NT2/D1 (cell line): ENCODE measurements at regions not wholly inside any gene's neighbourhood (a gene's known extent, or its start where the extent isn't known, plus 50 kb on each side); places are given as distances from the start of the nearest gene placed in this dataset.

Experiments
- DNase-seq: peaks from one replicate; pipeline ENCODE4 v3.0.0-alpha.2; 2011; ENCODE audit warnings: low read depth, low spot score
- H3K27me3 ChIP-seq: 2 replicates; pipeline ENCODE4 v1.6.0; 2011; ENCODE audit warnings: mild to moderate bottlenecking; ENCODE audit not compliant: insufficient read length, insufficient read depth
- H3K36me3 ChIP-seq: 2 replicates; pipeline ENCODE4 v1.6.1; 2011; ENCODE audit warnings: mild to moderate bottlenecking, low read length, mixed read lengths; ENCODE audit not compliant: insufficient read depth, insufficient read length
- H3K4me1 ChIP-seq: 2 replicates; pipeline ENCODE4 v1.5.1; 2011; ENCODE audit not compliant: insufficient read depth, insufficient read length
- H3K4me3 ChIP-seq: 2 replicates; pipeline ENCODE4 v1.5.1; 2011; ENCODE audit warnings: low read depth; ENCODE audit not compliant: insufficient read length
- H3K9ac ChIP-seq: 2 replicates; pipeline ENCODE4 v1.6.0; 2011; ENCODE audit warnings: low read depth; ENCODE audit not compliant: insufficient read length
- H3K9me3 ChIP-seq: 2 replicates; pipeline ENCODE4 v1.5.1; 2011; ENCODE audit warnings: mild to moderate bottlenecking, low read length; ENCODE audit not compliant: insufficient read depth
- SUZ12 ChIP-seq: IDR thresholded peaks from 2 replicates; pipeline ENCODE4 v1.6.1; 2011; ENCODE audit not compliant: insufficient read length, insufficient read depth; ENCODE audit errors: extremely low read depth
- YY1 ChIP-seq: IDR thresholded peaks from 2 replicates; pipeline ENCODE4 v1.6.1; 2011; ENCODE audit not compliant: insufficient read length, insufficient read depth
- ZNF274 ChIP-seq: IDR thresholded peaks from 2 replicates; pipeline ENCODE4 v1.6.1; 2011; ENCODE audit warnings: mild to moderate bottlenecking, low read depth, low read length

GRCh38 chr3:147210676-147211075 lies 195.7 kb downstream of the ZIC4 start:
- no peaks in the 10 kb centered on the region for H3K9me3 ChIP-seq
- no peak overlapping the region for H3K9ac ChIP-seq
- no peaks in the 10 kb centered on the region for H3K4me1 ChIP-seq
- no peak for TF ChIP-seq YY1
- TF ChIP-seq ZNF274, result no peak
- TF ChIP-seq SUZ12, result no peak
- H3K4me3 ChIP-seq, result no peak overlapping the region
- H3K27me3 ChIP-seq, result no peaks in the 10 kb centered on the region
- no peaks in the 10 kb centered on the region for H3K36me3 ChIP-seq
- no peak for DNase-seq

GRCh38 chr3:147201086-147201485 lies 205.3 kb downstream of the ZIC4 start:
- DNase-seq, result no peak
- TF ChIP-seq YY1 (no peak), SUZ12 (no peak), ZNF274 (no peak)
- Histone ChIP-seq H3K4me1 (no peaks in the 10 kb centered on the region), H3K4me3 (no peak overlapping the region), H3K36me3 (no peaks in the 10 kb centered on the region), H3K9ac (no peak overlapping the region), H3K9me3 (no peaks in the 10 kb centered on the region), H3K27me3 (no peaks in the 10 kb centered on the region)

GRCh38 chr3:147200545-147200944 lies 205.8 kb downstream of the ZIC4 start:
- no peaks in the 10 kb centered on the region for H3K9me3 ChIP-seq
- DNase-seq, result no peak
- no peaks in the 10 kb centered on the region for H3K4me1 ChIP-seq
- H3K27me3 ChIP-seq, result no peaks in the 10 kb centered on the region
- no peak overlapping the region for H3K4me3 ChIP-seq
- no peak overlapping the region for H3K9ac ChIP-seq
- no peaks in the 10 kb centered on the region for H3K36me3 ChIP-seq
- TF ChIP-seq ZNF274 (no peak), YY1 (no peak), SUZ12 (no peak)

- no peaks in the 10 kb centered on the region for H3K27me3 ChIP-seq
- no peaks in the 10 kb centered on the region for H3K36me3 ChIP-seq
- no peak overlapping the region for H3K4me3 ChIP-seq
- no peaks in the 10 kb centered on the region for H3K4me1 ChIP-seq
- DNase-seq, result no peak
- no peak for TF ChIP-seq SUZ12
- no peak for TF ChIP-seq ZNF274
- TF ChIP-seq YY1, result no peak
- H3K9ac ChIP-seq, result no peak overlapping the region
- no peaks in the 10 kb centered on the region for H3K9me3 ChIP-seq
Observed at GRCh38 chr3:147197739-147198138, 208.6 kb downstream of the ZIC4 start.

GRCh38 chr3:147195887-147196286 lies 210.5 kb downstream of the ZIC4 start:
- no peaks in the 10 kb centered on the region for H3K36me3 ChIP-seq
- H3K9me3 ChIP-seq, result no peaks in the 10 kb centered on the region
- no peaks in the 10 kb centered on the region for H3K27me3 ChIP-seq
- no peak overlapping the region for H3K9ac ChIP-seq
- H3K4me1 ChIP-seq, result no peaks in the 10 kb centered on the region
- TF ChIP-seq ZNF274 (no peak), SUZ12 (no peak), YY1 (no peak)
- no peak for DNase-seq
- no peak overlapping the region for H3K4me3 ChIP-seq

GRCh38 chr3:147191795-147192385 lies 214.5 kb downstream of the ZIC4 start:
- Histone ChIP-seq H3K4me3 (no peak overlapping the region), H3K9ac (no peak overlapping the region), H3K36me3 (no peaks in the 10 kb centered on the region), H3K27me3 (no peaks in the 10 kb centered on the region), H3K9me3 (no peaks in the 10 kb centered on the region), H3K4me1 (no peaks in the 10 kb centered on the region)
- peak; percentile 77 for DNase-seq
- no peak for TF ChIP-seq YY1
- TF ChIP-seq SUZ12, result no peak
- TF ChIP-seq ZNF274, result no peak

GRCh38 chr3:147189016-147189415 lies 217.3 kb downstream of the ZIC4 start:
- TF ChIP-seq SUZ12 (no peak), ZNF274 (no peak), YY1 (no peak)
- H3K9ac ChIP-seq, result no peak overlapping the region
- no peaks in the 10 kb centered on the region for H3K36me3 ChIP-seq
- H3K4me3 ChIP-seq, result no peak overlapping the region
- H3K9me3 ChIP-seq, result no peaks in the 10 kb centered on the region
- DNase-seq, result no peak
- no peaks in the 10 kb centered on the region for H3K27me3 ChIP-seq
- no peaks in the 10 kb centered on the region for H3K4me1 ChIP-seq

GRCh38 chr3:147187687-147188086 lies 218.7 kb downstream of the ZIC4 start:
- DNase-seq, result no peak
- no peak overlapping the region for H3K4me3 ChIP-seq
- H3K9ac ChIP-seq, result no peak overlapping the region
- no peaks in the 10 kb centered on the region for H3K9me3 ChIP-seq
- H3K27me3 ChIP-seq, result no peaks in the 10 kb centered on the region
- TF ChIP-seq YY1 (no peak), ZNF274 (no peak), SUZ12 (no peak)
- H3K36me3 ChIP-seq, result no peaks in the 10 kb centered on the region
- no peaks in the 10 kb centered on the region for H3K4me1 ChIP-seq
